ENCODE measurements at regions not wholly inside any gene's neighbourhood (a gene's known extent, or its start where the extent isn't known, plus 50 kb on each side); places are given as distances from the start of the nearest gene placed in this dataset.

DNA sequence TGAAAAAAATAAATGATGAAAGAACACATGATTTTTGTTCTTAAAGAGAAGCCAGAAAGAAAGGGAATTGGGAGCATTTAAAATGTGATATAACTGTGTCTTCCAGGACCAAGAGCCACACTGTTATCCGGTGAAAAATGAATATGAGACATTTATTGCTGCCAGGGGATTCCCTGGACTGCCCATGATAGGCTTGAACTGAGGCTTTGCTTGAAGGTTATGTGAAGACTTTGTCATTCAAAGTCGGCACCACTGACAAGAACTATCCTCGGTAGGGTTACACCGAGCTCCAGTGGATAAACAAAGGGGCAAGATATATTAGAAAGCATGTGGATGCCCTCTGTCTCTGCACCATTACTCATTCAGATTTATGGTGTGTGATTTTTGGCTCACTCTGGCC, 125.4 kb upstream of the MINDY3 start:
- no peak overlapping the region for H3K4me3 Mint-ChIP-seq
- TF ChIP-seq, protein P1, sequence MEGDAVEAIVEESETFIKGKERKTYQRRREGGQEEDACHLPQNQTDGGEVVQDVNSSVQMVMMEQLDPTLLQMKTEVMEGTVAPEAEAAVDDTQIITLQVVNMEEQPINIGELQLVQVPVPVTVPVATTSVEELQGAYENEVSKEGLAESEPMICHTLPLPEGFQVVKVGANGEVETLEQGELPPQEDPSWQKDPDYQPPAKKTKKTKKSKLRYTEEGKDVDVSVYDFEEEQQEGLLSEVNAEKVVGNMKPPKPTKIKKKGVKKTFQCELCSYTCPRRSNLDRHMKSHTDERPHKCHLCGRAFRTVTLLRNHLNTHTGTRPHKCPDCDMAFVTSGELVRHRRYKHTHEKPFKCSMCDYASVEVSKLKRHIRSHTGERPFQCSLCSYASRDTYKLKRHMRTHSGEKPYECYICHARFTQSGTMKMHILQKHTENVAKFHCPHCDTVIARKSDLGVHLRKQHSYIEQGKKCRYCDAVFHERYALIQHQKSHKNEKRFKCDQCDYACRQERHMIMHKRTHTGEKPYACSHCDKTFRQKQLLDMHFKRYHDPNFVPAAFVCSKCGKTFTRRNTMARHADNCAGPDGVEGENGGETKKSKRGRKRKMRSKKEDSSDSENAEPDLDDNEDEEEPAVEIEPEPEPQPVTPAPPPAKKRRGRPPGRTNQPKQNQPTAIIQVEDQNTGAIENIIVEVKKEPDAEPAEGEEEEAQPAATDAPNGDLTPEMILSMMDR (conservative IDR thresholded peaks at IDR 0.05): no peak
- no peaks in the 10 kb centered on the region for H3K27me3 Mint-ChIP-seq
- no peaks in the 10 kb centered on the region for H3K9me3 Mint-ChIP-seq
- H3K4me1 Mint-ChIP-seq (ENCODE audit: unreplicated experiment): no peaks in the 10 kb centered on the region
- DNase-seq (ENCODE audit: extremely low spot score, unreplicated experiment): no peak
- H3K36me3 Mint-ChIP-seq: no peaks in the 10 kb centered on the region
- no peak overlapping the region for H3K27ac Mint-ChIP-seq

DNA sequence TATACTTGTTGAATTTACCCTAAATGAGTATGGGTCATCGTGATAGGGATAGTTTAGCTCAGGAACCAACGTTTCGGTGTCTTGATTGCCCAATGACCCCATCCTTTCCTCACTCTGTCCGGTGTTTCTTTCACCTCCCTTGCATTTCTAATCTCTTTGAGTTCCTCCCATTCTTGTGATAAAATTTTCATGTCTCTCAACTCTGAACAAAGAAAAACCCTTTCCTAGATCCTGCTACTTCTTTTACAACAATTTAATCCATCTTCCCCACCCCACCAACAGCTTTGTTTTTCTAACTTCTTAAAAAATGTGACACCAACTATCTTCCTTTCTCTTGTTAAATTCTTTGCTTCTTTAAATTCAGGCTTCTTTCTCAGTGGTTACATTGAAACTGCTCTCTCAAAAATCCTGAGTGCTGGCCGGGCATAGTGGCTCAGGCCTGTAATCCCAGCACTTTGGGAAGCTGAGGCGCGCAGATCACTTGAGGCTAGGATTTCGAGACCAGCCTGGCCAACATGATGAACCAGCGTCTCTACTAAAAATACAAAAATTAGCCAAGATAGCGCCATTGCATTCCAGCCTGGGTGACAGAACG, 130.3 kb upstream of the MINDY3 start:
- Mint-ChIP-seq H3K27me3 (no peaks in the 10 kb centered on the region), H3K4me3 (no peak overlapping the region), H3K36me3 (no peaks in the 10 kb centered on the region), H3K9me3 (no peaks in the 10 kb centered on the region), H3K4me1 (ENCODE audit: unreplicated experiment) (no peaks in the 10 kb centered on the region), H3K27ac (no peak overlapping the region)
- DNase-seq (ENCODE audit: extremely low spot score, unreplicated experiment): no peak
- TF ChIP-seq, protein P1 (conservative IDR thresholded peaks at IDR 0.05): no peak

DNA sequence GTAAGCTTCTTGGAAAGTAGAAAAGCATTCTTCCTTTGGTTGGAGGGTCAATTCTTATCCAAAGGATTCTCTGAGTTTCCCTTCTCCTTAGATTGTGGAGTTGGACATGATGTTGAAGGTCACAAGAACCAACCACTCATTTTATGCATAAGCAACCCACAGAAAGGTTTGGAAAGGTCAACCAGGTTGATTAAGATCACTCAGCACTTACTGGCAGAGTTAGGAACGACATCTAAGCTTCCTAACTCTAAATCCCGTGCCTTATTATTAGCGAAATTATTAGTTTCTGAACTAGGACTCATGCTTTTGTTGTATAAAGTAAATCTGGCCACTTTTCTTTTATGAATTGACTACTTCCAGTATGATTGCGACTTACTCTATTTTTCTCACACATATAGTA, 137.0 kb upstream of the MINDY3 start:
- no peaks in the 10 kb centered on the region for H3K9me3 Mint-ChIP-seq
- H3K27me3 Mint-ChIP-seq: no peaks in the 10 kb centered on the region
- no peaks in the 10 kb centered on the region for H3K36me3 Mint-ChIP-seq
- no peaks in the 10 kb centered on the region for H3K4me1 Mint-ChIP-seq (ENCODE audit: unreplicated experiment)
- TF ChIP-seq, protein P1 (conservative IDR thresholded peaks at IDR 0.05): no peak
- no peak for DNase-seq (ENCODE audit: extremely low spot score, unreplicated experiment)
- H3K27ac Mint-ChIP-seq: no peak overlapping the region
- no peak overlapping the region for H3K4me3 Mint-ChIP-seq

DNA sequence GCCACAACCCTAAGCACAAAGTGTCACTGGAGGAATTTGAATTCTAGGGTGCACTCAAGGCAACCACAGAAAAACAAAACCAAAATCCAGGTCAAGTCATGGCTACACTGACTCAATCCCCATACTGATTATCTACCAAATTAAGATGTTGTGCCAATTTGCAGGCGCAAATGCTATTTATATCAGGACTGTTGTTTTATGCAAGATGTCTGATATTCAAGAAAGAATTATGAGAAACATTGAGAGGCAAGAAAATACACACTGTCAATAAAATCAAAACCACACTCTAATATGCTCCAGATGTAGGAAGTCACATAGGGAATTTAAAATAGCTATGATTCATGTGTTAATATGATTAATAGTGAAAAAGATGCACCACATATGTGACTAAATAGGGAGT, 141.3 kb upstream of the MINDY3 start:
- no peaks in the 10 kb centered on the region for H3K27me3 Mint-ChIP-seq
- no peaks in the 10 kb centered on the region for H3K9me3 Mint-ChIP-seq
- no peak overlapping the region for H3K27ac Mint-ChIP-seq
- TF ChIP-seq, protein P1 (conservative IDR thresholded peaks at IDR 0.05): no peak
- DNase-seq (ENCODE audit: extremely low spot score, unreplicated experiment): no peak
- no peaks in the 10 kb centered on the region for H3K36me3 Mint-ChIP-seq
- no peak overlapping the region for H3K4me3 Mint-ChIP-seq
- no peaks in the 10 kb centered on the region for H3K4me1 Mint-ChIP-seq (ENCODE audit: unreplicated experiment)

DNA sequence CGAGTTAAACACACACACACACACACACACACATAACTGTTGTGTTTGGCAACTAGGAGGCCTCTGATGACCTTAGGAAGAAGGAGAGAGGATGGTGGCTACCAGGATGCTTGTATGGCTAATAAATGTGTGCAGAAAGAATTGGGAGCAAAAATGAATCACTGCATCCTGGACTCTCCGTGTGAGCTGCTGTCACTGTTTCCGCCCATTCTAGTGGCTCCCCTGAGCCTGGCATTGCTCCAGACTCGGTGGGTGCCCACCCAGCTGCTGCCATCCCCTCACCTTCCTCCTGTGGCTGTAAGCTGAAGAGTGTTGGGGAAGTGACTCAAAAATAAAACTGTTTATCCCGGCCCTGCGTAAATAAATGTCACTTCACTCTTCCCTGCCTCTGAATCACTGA, 149.5 kb upstream of the MINDY3 start:
- Mint-ChIP-seq H3K27ac (no peak overlapping the region), H3K4me1 (ENCODE audit: unreplicated experiment) (no peaks in the 10 kb centered on the region), H3K4me3 (no peak overlapping the region), H3K27me3 (peaks cover 12% of the 10 kb centered on the region), H3K9me3 (no peaks in the 10 kb centered on the region), H3K36me3 (no peaks in the 10 kb centered on the region)
- no peak for DNase-seq (ENCODE audit: extremely low spot score, unreplicated experiment)
- TF ChIP-seq, protein P1 (conservative IDR thresholded peaks at IDR 0.05): no peak

DNA sequence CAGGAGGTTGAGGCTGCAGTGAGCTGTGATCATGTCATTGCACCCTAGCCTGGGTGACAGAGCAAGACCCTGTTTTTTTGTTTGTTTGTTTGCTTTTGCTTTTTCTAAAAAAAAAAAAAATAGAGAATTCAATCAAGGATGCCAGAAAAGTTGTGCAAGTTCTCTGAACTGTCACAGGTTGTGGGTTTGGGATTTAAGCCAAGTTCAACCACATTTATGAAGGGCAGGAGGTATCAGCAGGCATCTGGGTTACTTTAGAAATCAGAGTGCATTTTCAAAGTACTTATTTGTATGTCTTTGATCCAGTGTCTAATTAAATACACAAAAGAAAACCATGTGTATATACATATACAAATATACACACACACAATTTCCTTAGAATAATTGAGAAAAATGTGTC, 151.2 kb upstream of the MINDY3 start:
- TF ChIP-seq, protein P1 (conservative IDR thresholded peaks at IDR 0.05): no peak
- H3K9me3 Mint-ChIP-seq: no peaks in the 10 kb centered on the region
- H3K36me3 Mint-ChIP-seq: no peaks in the 10 kb centered on the region
- H3K27ac Mint-ChIP-seq: no peak overlapping the region
- DNase-seq (ENCODE audit: extremely low spot score, unreplicated experiment): no peak
- H3K4me1 Mint-ChIP-seq (ENCODE audit: unreplicated experiment): no peaks in the 10 kb centered on the region
- H3K4me3 Mint-ChIP-seq: no peak overlapping the region
- peaks cover 14% of the 10 kb centered on the region for H3K27me3 Mint-ChIP-seq
